Natural killer cell (primary cell): ENCODE measurements at regions not wholly inside any gene's neighbourhood (a gene's known extent, or its start where the extent isn't known, plus 50 kb on each side); places are given as distances from the start of the nearest gene placed in this dataset.

ENCODE experiments used
- ATAC-seq, 3 donors: fragments of 150-1000 bp in 2 of 3; fragments of 200-7000 bp in 1 of 3; cut with Tn5 transposase; 1 replicate in 1 of 3; 2 replicates in 2 of 3; pipeline ENCODE4 v1.10.0; 2021; ENCODE audit warnings: mild to moderate bottlenecking in 2 of 3, moderate library complexity in 2 of 3
- DNase-seq, 2 donors: peaks; one replicate each; pipeline versions ENCODE4 v3.0.0 to v3.0.0-alpha.2; 2013 to 2021; ENCODE audit warnings: mixed read lengths in 1 of 2
- H3K27ac ChIP-seq: one replicate; pipeline ENCODE4 v1.5.1; 2013; ENCODE audit warnings: mild to moderate bottlenecking, low read length
- H3K27me3 ChIP-seq: one replicate; pipeline ENCODE4 v1.6.1; 2013; ENCODE audit warnings: low read length; ENCODE audit not compliant: control insufficient read depth, insufficient read depth
- H3K36me3 ChIP-seq: one replicate; pipeline ENCODE4 v1.6.1; 2013; ENCODE audit warnings: low read length; ENCODE audit not compliant: control insufficient read depth, insufficient read depth
- H3K4me1 ChIP-seq: one replicate; pipeline ENCODE4 v1.6.1; 2013; ENCODE audit warnings: low read length; ENCODE audit not compliant: control insufficient read depth, insufficient read depth
- H3K4me3 ChIP-seq: one replicate; pipeline ENCODE4 v1.5.1; 2013; ENCODE audit warnings: low read length
- H3K9me3 ChIP-seq: one replicate; pipeline ENCODE4 v1.6.1; 2013; ENCODE audit warnings: low read length; ENCODE audit not compliant: control insufficient read depth, insufficient read depth
- H3K27ac Mint-ChIP-seq, 2 donors: one replicate each; pipeline ENCODE4 v1.8.0; 2022; ENCODE audit warnings: mild to moderate bottlenecking in 2 of 2, mixed read lengths in 2 of 2, moderate library complexity in 1 of 2
- H3K27me3 Mint-ChIP-seq, 2 donors: one replicate each; pipeline ENCODE4 v1.8.0; 2022; ENCODE audit warnings: low read depth in 2 of 2, mixed read lengths in 2 of 2
- H3K36me3 Mint-ChIP-seq: one replicate; pipeline ENCODE4 v1.8.0; 2022; ENCODE audit warnings: mixed read lengths
- H3K4me1 Mint-ChIP-seq, 2 donors: one replicate each; pipeline ENCODE4 v1.8.0; 2022; ENCODE audit warnings: mixed read lengths in 2 of 2
- H3K4me3 Mint-ChIP-seq: one replicate; pipeline ENCODE4 v1.8.0; 2022; ENCODE audit warnings: mild to moderate bottlenecking, moderate library complexity, mixed read lengths
- H3K9me3 Mint-ChIP-seq, 2 donors: one replicate each; pipeline ENCODE4 v1.8.0; 2022; ENCODE audit warnings: mixed read lengths in 2 of 2
- CTCF ChIP-seq: fragments of 200-600 bp; IDR thresholded peaks from one replicate; pipeline ENCODE4 v1.8.0; 2022; ENCODE audit warnings: antibody characterized with exemption
- WGBS: methylation state at CpG from one replicate; pipeline ENCODE4 v1.1.7; 2013; ENCODE audit warnings: missing lambda C conversion rate; ENCODE audit not compliant: insufficient coverage; 5-methylcytosine and 5-hydroxymethylcytosine counted together
- intact Hi-C: fragments of 100-400 bp; cut with micrococcal nuclease; formaldehyde crosslinking; loops from one replicate; pipeline ENCODE4 v1.14.2; 2022

- ATAC-seq = no peak
- TF ChIP-seq CTCF = no peak
- Mint-ChIP-seq H3K4me3 (no peak overlapping the region), H3K27ac (no peak overlapping the region), H3K4me1 (peaks cover 19 to 22% of the 10 kb centered on the region in 2 donors), H3K9me3 (no peaks in the 10 kb centered on the region), H3K36me3 (no peaks in the 10 kb centered on the region), H3K27me3 (peaks cover 13 to 24% of the 10 kb centered on the region in 2 donors)
- H3K4me3 ChIP-seq = no peak overlapping the region
- no peaks in the 10 kb centered on the region for H3K36me3 ChIP-seq
- no peak for DNase-seq
- no peaks in the 10 kb centered on the region for H3K9me3 ChIP-seq
- WGBS = 95% methylated on average over 17 of the region's 17 CpGs
- intact Hi-C loops = no loop called here
- H3K27me3 ChIP-seq = no peaks in the 10 kb centered on the region
- peaks cover 18% of the 10 kb centered on the region for H3K4me1 ChIP-seq
- H3K27ac ChIP-seq = no peak overlapping the region
Observed at GRCh38 chr20:53681352-53682212, 87.9 kb upstream of the ZNF217 start.

GRCh38 chr20:53679597-53680309, 86.1 kb upstream of the ZNF217 start:
- Mint-ChIP-seq H3K4me3 (no peak overlapping the region), H3K27me3 (peaks cover 4 to 24% of the 10 kb centered on the region in 2 donors), H3K4me1 (peaks cover 8 to 11% of the 10 kb centered on the region in 2 donors), H3K9me3 (no peaks in the 10 kb centered on the region), H3K36me3 (no peaks in the 10 kb centered on the region), H3K27ac (no peak overlapping the region)
- DNase-seq (no peak), ATAC-seq (no peak)
- TF ChIP-seq CTCF = no peak
- no peak overlapping the region for H3K27ac ChIP-seq
- no peaks in the 10 kb centered on the region for H3K36me3 ChIP-seq
- H3K4me1 ChIP-seq = peaks cover 7% of the 10 kb centered on the region
- intact Hi-C loops = no loop called here
- H3K4me3 ChIP-seq = no peak overlapping the region
- no peaks in the 10 kb centered on the region for H3K27me3 ChIP-seq
- 93% methylated on average over 7 of the region's 7 CpGs for WGBS
- no peaks in the 10 kb centered on the region for H3K9me3 ChIP-seq

- H3K27ac ChIP-seq = no peak overlapping the region
- Mint-ChIP-seq H3K9me3 (no peaks in the 10 kb centered on the region), H3K27ac (no peak overlapping the region), H3K4me1 (peaks cover 8 to 11% of the 10 kb centered on the region in 2 donors), H3K36me3 (no peaks in the 10 kb centered on the region), H3K4me3 (no peak overlapping the region), H3K27me3 (peaks cover 4 to 24% of the 10 kb centered on the region in 2 donors)
- DNase-seq (no peak), ATAC-seq (no peak)
- intact Hi-C loops = no loop called here
- no peak for TF ChIP-seq CTCF
- H3K9me3 ChIP-seq = no peaks in the 10 kb centered on the region
- H3K4me3 ChIP-seq = no peak overlapping the region
- H3K27me3 ChIP-seq = no peaks in the 10 kb centered on the region
- H3K36me3 ChIP-seq = no peaks in the 10 kb centered on the region
- peaks cover 7% of the 10 kb centered on the region for H3K4me1 ChIP-seq
- 97% methylated on average over 2 of the region's 3 CpGs for WGBS
Observed at GRCh38 chr20:53678990-53679596, 85.5 kb upstream of the ZNF217 start.
